Karpas-422 (cell line): ENCODE measurements at regions not wholly inside any gene's neighbourhood (a gene's known extent, or its start where the extent isn't known, plus 50 kb on each side); places are given as distances from the start of the nearest gene placed in this dataset.
A peak's percentile ranks its signal among the peaks of the same experiment; 100 is the strongest.

Experiments used
- DNase-seq: peaks from one replicate; pipeline ENCODE4 v3.0.0-alpha.2; 2015
- H2AFZ ChIP-seq: fragments of 200-600 bp; sonication (generic); 2 replicates; pipeline ENCODE4 v1.6.1; 2014; ENCODE audit warnings: antibody characterized with exemption, low read length, mixed read lengths
- H3K27ac ChIP-seq: fragments of 200-600 bp; sonication (generic); 2 replicates; pipeline ENCODE4 v1.5.1; 2014; ENCODE audit warnings: mild to moderate bottlenecking, low read length, moderate library complexity
- H3K27me3 ChIP-seq: fragments of 200-600 bp; sonication (generic); 2 replicates; pipeline ENCODE4 v1.6.1; 2014; ENCODE audit warnings: low read length, mixed read lengths
- H3K36me3 ChIP-seq: fragments of 200-600 bp; sonication (generic); 2 replicates; pipeline ENCODE4 v1.6.1; 2014; ENCODE audit warnings: low read length, mixed read lengths; ENCODE audit not compliant: insufficient read depth
- H3K4me1 ChIP-seq: fragments of 200-600 bp; sonication (generic); 2 replicates; pipeline ENCODE4 v1.6.1; 2014; ENCODE audit warnings: mild to moderate bottlenecking, low read length, mixed read lengths
- H3K4me2 ChIP-seq: fragments of 200-600 bp; sonication (generic); 2 replicates; pipeline ENCODE4 v1.6.1; 2014; ENCODE audit warnings: low read length, low read depth, mild to moderate bottlenecking; ENCODE audit not compliant: poor library complexity, severe bottlenecking
- H3K4me3 ChIP-seq: fragments of 200-600 bp; sonication (generic); 2 replicates; pipeline ENCODE4 v1.5.1; 2014; ENCODE audit warnings: mild to moderate bottlenecking, antibody characterized with exemption, low read length, mixed read lengths
- H3K79me2 ChIP-seq: fragments of 200-600 bp; sonication (generic); 2 replicates; pipeline ENCODE4 v1.6.1; 2014; ENCODE audit warnings: mild to moderate bottlenecking, low read length, mixed read lengths
- H3K9ac ChIP-seq: fragments of 200-600 bp; sonication (generic); 2 replicates; pipeline ENCODE4 v1.6.0; 2014; ENCODE audit warnings: low read length
- H3K9me2 ChIP-seq: fragments of 200-600 bp; sonication (generic), shearing (Covaris generic); replicated peaks from 2 replicates; pipeline ENCODE4 v1.6.0; 2014; ENCODE audit warnings: mild to moderate bottlenecking, low read length, moderate library complexity; ENCODE audit not compliant: insufficient read depth
- H3K9me3 ChIP-seq: fragments of 300-700, 200-600 bp; sonication (generic); 2 replicates; pipeline ENCODE4 v1.6.1; 2014; ENCODE audit warnings: low read length, mixed read lengths
- H4K20me1 ChIP-seq: fragments of 200-600 bp; sonication (generic); 2 replicates; pipeline ENCODE4 v1.6.1; 2014; ENCODE audit warnings: mild to moderate bottlenecking, antibody characterized with exemption, low read length, low read depth; ENCODE audit not compliant: insufficient read depth

DNA sequence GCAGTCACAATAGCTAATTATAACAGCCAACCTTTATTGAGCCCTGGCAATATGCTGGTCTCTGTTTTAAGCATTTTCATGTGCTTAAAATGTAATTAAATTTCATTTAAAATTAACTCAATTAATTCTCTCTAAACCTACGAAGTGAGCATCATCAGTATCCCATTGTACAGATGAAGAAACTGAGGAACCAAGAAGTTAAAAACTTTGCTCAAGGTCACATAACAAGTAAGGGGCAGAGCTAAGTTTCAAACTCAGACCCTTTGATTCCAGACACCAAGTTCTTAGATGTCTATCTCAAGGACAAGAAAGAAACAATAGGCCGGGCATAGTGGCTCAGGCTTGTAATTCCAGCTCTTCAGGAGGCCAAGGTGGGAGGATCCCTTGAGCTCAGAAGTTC, 55.9 kb upstream of the NFKB1 start:
- Histone ChIP-seq H2AFZ (no peak overlapping the region), H3K79me2 (no peaks in the 10 kb centered on the region), H3K27ac (no peak overlapping the region), H3K9me3 (no peaks in the 10 kb centered on the region), H3K27me3 (no peaks in the 10 kb centered on the region), H3K9me2 (no peaks in the 10 kb centered on the region), H3K4me2 (no peak overlapping the region), H3K9ac (no peak overlapping the region), H3K4me1 (no peaks in the 10 kb centered on the region), H4K20me1 (no peaks in the 10 kb centered on the region), H3K36me3 (no peaks in the 10 kb centered on the region), H3K4me3 (no peak overlapping the region)
- DNase-seq, result no peak

DNA sequence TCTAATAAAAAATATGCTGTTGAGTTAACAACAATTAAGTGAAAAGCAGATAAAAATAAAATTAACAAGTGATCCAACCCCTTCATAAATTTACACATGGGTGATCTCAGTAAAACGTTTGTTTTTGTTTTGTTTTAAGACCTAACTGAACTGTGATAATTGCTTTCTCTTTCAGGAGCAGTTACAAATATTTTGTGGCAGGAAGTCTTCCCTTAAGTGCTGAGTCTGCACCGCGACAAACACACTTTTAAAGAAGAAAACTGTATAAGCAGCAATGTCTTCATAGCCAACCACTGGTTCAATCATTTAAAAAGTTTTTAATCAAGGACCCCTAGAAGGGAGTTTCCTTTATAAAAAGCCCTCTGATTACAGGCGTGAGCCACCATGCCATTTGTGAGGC, 53.7 kb upstream of the NFKB1 start:
- no peak overlapping the region for H3K9ac ChIP-seq
- no peaks in the 10 kb centered on the region for H3K9me3 ChIP-seq
- no peaks in the 10 kb centered on the region for H3K27me3 ChIP-seq
- no peak overlapping the region for H3K4me2 ChIP-seq
- H3K4me1 ChIP-seq, result no peaks in the 10 kb centered on the region
- H3K9me2 ChIP-seq, result no peaks in the 10 kb centered on the region
- H3K79me2 ChIP-seq, result no peaks in the 10 kb centered on the region
- no peak for DNase-seq
- no peak overlapping the region for H2AFZ ChIP-seq
- H3K36me3 ChIP-seq, result no peaks in the 10 kb centered on the region
- H3K27ac ChIP-seq, result no peak overlapping the region
- no peak overlapping the region for H3K4me3 ChIP-seq
- H4K20me1 ChIP-seq, result no peaks in the 10 kb centered on the region

DNA sequence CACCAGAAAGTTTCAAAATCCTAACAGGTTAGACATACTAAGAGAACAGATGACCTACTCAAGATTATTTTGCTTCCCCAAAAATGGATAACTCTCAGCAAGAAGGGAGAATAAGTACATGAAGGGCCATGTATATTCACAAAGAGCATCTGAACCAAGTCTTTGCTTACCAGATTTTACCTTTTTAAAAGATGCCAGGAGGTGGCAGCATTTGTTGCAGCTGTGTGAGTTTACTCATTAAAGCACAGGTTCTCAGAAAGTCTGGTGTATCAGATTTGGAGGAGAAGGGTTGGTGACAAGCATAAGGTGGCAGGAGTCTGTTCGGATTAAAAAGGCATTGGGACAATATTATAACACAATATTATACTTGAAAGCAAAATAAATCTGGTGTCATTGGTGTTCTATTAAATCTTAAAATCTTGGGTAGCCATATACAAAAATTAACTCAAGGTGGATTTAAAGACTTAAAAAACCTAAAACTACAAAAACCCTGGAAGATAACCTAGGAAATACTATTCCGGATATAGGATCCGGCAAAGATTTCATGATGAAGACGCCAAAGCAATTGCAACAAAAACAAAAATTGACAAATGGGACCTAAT, 51.3 kb upstream of the NFKB1 start:
- no peaks in the 10 kb centered on the region for H4K20me1 ChIP-seq
- H3K36me3 ChIP-seq, result no peaks in the 10 kb centered on the region
- no peaks in the 10 kb centered on the region for H3K79me2 ChIP-seq
- H2AFZ ChIP-seq, result no peak overlapping the region
- no peaks in the 10 kb centered on the region for H3K9me2 ChIP-seq
- H3K27me3 ChIP-seq, result no peaks in the 10 kb centered on the region
- H3K9me3 ChIP-seq, result no peaks in the 10 kb centered on the region
- H3K4me3 ChIP-seq, result no peak overlapping the region
- H3K9ac ChIP-seq, result no peak overlapping the region
- H3K27ac ChIP-seq, result no peak overlapping the region
- H3K4me1 ChIP-seq, result no peaks in the 10 kb centered on the region
- DNase-seq, result peak; percentile 81
- no peak overlapping the region for H3K4me2 ChIP-seq

DNA sequence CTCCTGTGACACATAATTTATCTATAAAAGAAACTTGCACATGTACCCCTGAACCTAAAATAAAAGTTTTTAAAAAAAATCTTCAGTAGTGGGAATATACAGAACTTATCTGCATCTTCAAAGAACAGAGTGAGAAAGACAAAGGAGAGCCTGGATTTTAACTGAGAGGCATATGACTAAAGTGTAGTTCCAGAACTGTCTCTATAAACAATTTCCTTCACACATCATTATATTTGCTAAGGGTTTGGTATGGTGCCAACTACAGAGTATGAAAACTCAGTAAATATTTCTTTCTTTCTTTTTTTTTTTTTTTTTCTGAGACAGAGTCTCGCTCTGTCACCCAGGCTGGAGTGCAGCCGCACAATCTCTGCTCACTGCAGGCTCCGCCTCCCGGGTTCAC, 49.9 kb upstream of the NFKB1 start:
- H3K4me2 ChIP-seq, result no peak overlapping the region
- H3K36me3 ChIP-seq, result no peaks in the 10 kb centered on the region
- DNase-seq, result no peak

More for the DNA sequence above, 49.9 kb upstream of the NFKB1 start:
- Histone ChIP-seq H3K27ac (no peak overlapping the region), H4K20me1 (no peaks in the 10 kb centered on the region), H2AFZ (no peak overlapping the region), H3K79me2 (no peaks in the 10 kb centered on the region), H3K27me3 (no peaks in the 10 kb centered on the region), H3K9ac (no peak overlapping the region), H3K9me2 (no peaks in the 10 kb centered on the region), H3K4me3 (no peak overlapping the region), H3K9me3 (no peaks in the 10 kb centered on the region), H3K4me1 (no peaks in the 10 kb centered on the region)
